ENCODE measurements at regions not wholly inside any gene's neighbourhood (a gene's known extent, or its start where the extent isn't known, plus 50 kb on each side); places are given as distances from the start of the nearest gene placed in this dataset.
A peak's percentile ranks its signal among the peaks of the same experiment; 100 is the strongest.

- ChIA-PET POLR2A (no interaction called here), CTCF (ENCODE audit: low intra/inter-chr PET ratio, low total read pairs) (no interaction called here)
- peaks cover 27% of the 10 kb centered on the region for H3K9me3 ChIP-seq (ENCODE audit: low read length)
- H3K27me3 ChIP-seq (ENCODE audit: control insufficient read depth in 1 of 2, insufficient read depth in 2 of 2, low read length in 2 of 2) = no peaks in the 10 kb centered on the region
- no peak overlapping the region for H3K4me3 ChIP-seq (replicated peaks in 1 of 3; ENCODE audit: insufficient read depth in 1 of 3, low read depth in 2 of 3, low read length in 3 of 3)
- TF ChIP-seq FOSL2 (CRISPR knock-in tag; IDR thresholded peaks at IDR 0.05) (peak; percentile 93), HOMEZ (CRISPR knock-in tag; IDR thresholded peaks at IDR 0.05; ENCODE audit: low read depth) (no peak), ZNF253 (CRISPR knock-in tag; IDR thresholded peaks at IDR 0.05; ENCODE audit: borderline replicate concordance) (no peak), CSRNP1 (CRISPR knock-in tag; IDR thresholded peaks at IDR 0.05) (no peak), SMAD9 (CRISPR knock-in tag; IDR thresholded peaks at IDR 0.05) (no peak), HNRNPL (IDR thresholded peaks at IDR 0.05; ENCODE audit: low read depth, low read length) (no peak), MAFF (IDR thresholded peaks at IDR 0.05; ENCODE audit: low read depth, low read length) (peak; percentile 74), ZNF747 (CRISPR knock-in tag; IDR thresholded peaks at IDR 0.05; ENCODE audit: borderline replicate concordance) (no peak), MAFK (conservative IDR thresholded peaks at IDR 0.05 in 1 of 2, IDR thresholded peaks at IDR 0.05 in 1 of 2; ENCODE audit: low read length in 2 of 2) (peak; percentile 63 to 82; a peak in 3 of 4 replicates), CREB1 (IDR thresholded peaks at IDR 0.05) (peak; percentile 64), CREB1 (CRISPR knock-in tag; IDR thresholded peaks at IDR 0.05) (no peak), CBX2 (IDR thresholded peaks at IDR 0.05; ENCODE audit: low read depth, low read length) (no peak), CBX2 (CRISPR knock-in tag; IDR thresholded peaks at IDR 0.05; ENCODE audit: low read depth) (no peak), FOXP1 (IDR thresholded peaks at IDR 0.05) (no peak), FOXP1 (CRISPR knock-in tag; IDR thresholded peaks at IDR 0.05) (peak; percentile 51; the same call in 1 of the 2 replicates)
- TF ChIP-seq, protein P1, sequence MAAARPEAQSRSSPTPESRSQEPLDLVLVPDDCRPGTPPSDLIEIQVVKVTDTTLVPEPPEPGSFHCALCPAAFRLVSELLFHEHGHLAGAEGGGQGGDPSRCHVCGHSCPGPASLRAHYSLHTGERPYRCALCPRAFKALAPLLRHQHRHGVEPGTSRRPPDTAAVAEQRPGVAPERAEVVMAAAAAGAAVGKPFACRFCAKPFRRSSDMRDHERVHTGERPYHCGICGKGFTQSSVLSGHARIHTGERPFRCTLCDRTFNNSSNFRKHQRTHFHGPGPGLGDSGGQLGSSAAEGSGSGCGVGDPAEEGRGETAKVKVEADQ (CRISPR knock-in tag; IDR thresholded peaks at IDR 0.05; ENCODE audit: borderline replicate concordance) = no peak
- TF ChIP-seq, protein P2, sequence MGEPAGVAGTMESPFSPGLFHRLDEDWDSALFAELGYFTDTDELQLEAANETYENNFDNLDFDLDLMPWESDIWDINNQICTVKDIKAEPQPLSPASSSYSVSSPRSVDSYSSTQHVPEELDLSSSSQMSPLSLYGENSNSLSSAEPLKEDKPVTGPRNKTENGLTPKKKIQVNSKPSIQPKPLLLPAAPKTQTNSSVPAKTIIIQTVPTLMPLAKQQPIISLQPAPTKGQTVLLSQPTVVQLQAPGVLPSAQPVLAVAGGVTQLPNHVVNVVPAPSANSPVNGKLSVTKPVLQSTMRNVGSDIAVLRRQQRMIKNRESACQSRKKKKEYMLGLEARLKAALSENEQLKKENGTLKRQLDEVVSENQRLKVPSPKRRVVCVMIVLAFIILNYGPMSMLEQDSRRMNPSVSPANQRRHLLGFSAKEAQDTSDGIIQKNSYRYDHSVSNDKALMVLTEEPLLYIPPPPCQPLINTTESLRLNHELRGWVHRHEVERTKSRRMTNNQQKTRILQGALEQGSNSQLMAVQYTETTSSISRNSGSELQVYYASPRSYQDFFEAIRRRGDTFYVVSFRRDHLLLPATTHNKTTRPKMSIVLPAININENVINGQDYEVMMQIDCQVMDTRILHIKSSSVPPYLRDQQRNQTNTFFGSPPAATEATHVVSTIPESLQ (CRISPR knock-in tag; conservative IDR thresholded peaks at IDR 0.05) = no peak
- no peak overlapping the region for H2AFZ ChIP-seq (ENCODE audit: low read length)
- 0% methylated on average over 3 of the region's 5 CpGs for WGBS (ENCODE audit: low lambda C conversion rate)
- ATAC-seq (peak; percentile 72; the same call in 2 of the 3 replicates), DNase-seq (ENCODE audit: low spot score) (peak; percentile 43), FAIRE-seq (no peak)
- intact Hi-C loops (cut with micrococcal nuclease; ENCODE audit: unreplicated experiment) = no loop called here
- no peaks in the 10 kb centered on the region for H3K36me3 ChIP-seq (replicated peaks in 1 of 2; ENCODE audit: control insufficient read depth in 1 of 2, insufficient read depth in 2 of 2, low read length in 2 of 2)
- no peak overlapping the region for H3K4me2 ChIP-seq (ENCODE audit: low read depth, low read length)
- H3K79me2 ChIP-seq (ENCODE audit: insufficient read depth, low read length) = no peaks in the 10 kb centered on the region
- H4K20me1 ChIP-seq (ENCODE audit: insufficient read depth, low read length) = no peaks in the 10 kb centered on the region
- H3K27ac ChIP-seq (ENCODE audit: extremely low read length, insufficient read depth, low read length) = no peak overlapping the region
- BruUV-seq (replicated peaks) = no TSS peak
- H3K9ac ChIP-seq (ENCODE audit: insufficient read depth, low read depth, low read length) = no peak overlapping the region
- in situ Hi-C loops (cut with HindIII; ENCODE audit: extremely low pct_ligation_motif_present, low pct_unique_long_range_greater_than_20kb) = no loop called here
- H3K4me1 ChIP-seq (ENCODE audit: insufficient read depth, low read length) = no peaks in the 10 kb centered on the region
Observed at GRCh38 chr1:29569971-29570634, 333.8 kb downstream of the PTPRU start.
